Nephron progenitor cell (in vitro differentiated cells): ENCODE measurements at regions not wholly inside any gene's neighbourhood (a gene's known extent, or its start where the extent isn't known, plus 50 kb on each side); places are given as distances from the start of the nearest gene placed in this dataset.

Source experiments
- DNase-seq: peaks from one replicate; pipeline ENCODE4 v3.0.0; 2021
- H3K27ac Mint-ChIP-seq: 2 replicates; pipeline ENCODE4 v1.8.0; 2021; ENCODE audit warnings: mild to moderate bottlenecking, moderate library complexity, mixed read lengths
- H3K27me3 Mint-ChIP-seq: 2 replicates; pipeline ENCODE4 v1.8.0; 2021; ENCODE audit warnings: mild to moderate bottlenecking, low read depth, mixed read lengths; ENCODE audit not compliant: poor library complexity
- H3K36me3 Mint-ChIP-seq: 2 replicates; pipeline ENCODE4 v1.8.0; 2021; ENCODE audit warnings: low read depth, mixed read lengths
- H3K4me1 Mint-ChIP-seq: 2 replicates; pipeline ENCODE4 v1.8.0; 2021; ENCODE audit warnings: mixed read lengths
- H3K4me3 Mint-ChIP-seq: 2 replicates; pipeline ENCODE4 v1.8.0; 2021; ENCODE audit warnings: mild to moderate bottlenecking, moderate library complexity, mixed read lengths
- H3K9me3 Mint-ChIP-seq: 2 replicates; pipeline ENCODE4 v1.8.0; 2021; ENCODE audit warnings: mild to moderate bottlenecking, moderate library complexity, mixed read lengths
- CTCF ChIP-seq: fragments of 200-600 bp; sonication (generic); IDR thresholded peaks from 2 replicates; pipeline ENCODE4 v1.5.0; 2021; ENCODE audit warnings: antibody characterized with exemption

- no peak for TF ChIP-seq CTCF
- H3K27ac Mint-ChIP-seq: no peak overlapping the region
- H3K9me3 Mint-ChIP-seq: peaks cover 4% of the 10 kb centered on the region
- peaks cover 18% of the 10 kb centered on the region for H3K4me1 Mint-ChIP-seq
- DNase-seq: no peak
- no peak overlapping the region for H3K4me3 Mint-ChIP-seq
- H3K27me3 Mint-ChIP-seq: peaks cover 2% of the 10 kb centered on the region
- H3K36me3 Mint-ChIP-seq: peaks cover 4% of the 10 kb centered on the region
Observed at GRCh38 chr5:125036494-125036893, 290.1 kb upstream of the ZNF608 start.

- Mint-ChIP-seq H3K27ac (no peak overlapping the region), H3K9me3 (peaks cover 4% of the 10 kb centered on the region), H3K36me3 (peaks cover 4% of the 10 kb centered on the region), H3K4me3 (no peak overlapping the region), H3K27me3 (peaks cover 2% of the 10 kb centered on the region), H3K4me1 (peaks cover 24% of the 10 kb centered on the region)
- no peak for DNase-seq
- no peak for TF ChIP-seq CTCF
Observed at GRCh38 chr5:125037020-125037419, 290.6 kb upstream of the ZNF608 start.

- no peak overlapping the region for H3K27ac Mint-ChIP-seq
- no peak overlapping the region for H3K4me3 Mint-ChIP-seq
- peaks cover 29% of the 10 kb centered on the region for H3K4me1 Mint-ChIP-seq
- TF ChIP-seq CTCF: no peak
- no peak for DNase-seq
- H3K27me3 Mint-ChIP-seq: peaks cover 2% of the 10 kb centered on the region
- peaks cover 4% of the 10 kb centered on the region for H3K36me3 Mint-ChIP-seq
- peaks cover 4% of the 10 kb centered on the region for H3K9me3 Mint-ChIP-seq
Observed at GRCh38 chr5:125037530-125037929, 291.1 kb upstream of the ZNF608 start.

GRCh38 chr5:125038477-125038876 lies 292.0 kb upstream of the ZNF608 start:
- peaks cover 4% of the 10 kb centered on the region for H3K9me3 Mint-ChIP-seq
- peaks cover 4% of the 10 kb centered on the region for H3K36me3 Mint-ChIP-seq
- DNase-seq: no peak
- H3K27ac Mint-ChIP-seq: peak overlapping the region; percentile 20
- peaks cover 2% of the 10 kb centered on the region for H3K27me3 Mint-ChIP-seq
- H3K4me3 Mint-ChIP-seq: peak overlapping the region; percentile 2
- no peak for TF ChIP-seq CTCF
- peaks cover 38% of the 10 kb centered on the region for H3K4me1 Mint-ChIP-seq

GRCh38 chr5:125041798-125042197 lies 295.4 kb upstream of the ZNF608 start:
- Mint-ChIP-seq H3K36me3 (peaks cover 4% of the 10 kb centered on the region), H3K27me3 (no peaks in the 10 kb centered on the region)
- no peak for DNase-seq

More at GRCh38 chr5:125041798-125042197, 295.4 kb upstream of the ZNF608 start:
- H3K27ac Mint-ChIP-seq: no peak overlapping the region
- no peak overlapping the region for H3K4me3 Mint-ChIP-seq
- peaks cover 4% of the 10 kb centered on the region for H3K9me3 Mint-ChIP-seq
- peaks cover 60% of the 10 kb centered on the region for H3K4me1 Mint-ChIP-seq
- TF ChIP-seq CTCF: no peak
